Effector memory CD8-positive, alpha-beta T cell (primary cell): ENCODE measurements at regions not wholly inside any gene's neighbourhood (a gene's known extent, or its start where the extent isn't known, plus 50 kb on each side); places are given as distances from the start of the nearest gene placed in this dataset.

Experiments used
- ATAC-seq: fragments of 150-1000 bp; cut with Tn5 transposase; replicated peaks from 2 replicates; pipeline ENCODE4 v1.10.0; 2021; ENCODE audit warnings: mild to moderate bottlenecking, moderate library complexity
- DNase-seq, 3 experiments: peaks; one replicate each; pipeline ENCODE4 v3.0.0; 2021
- H3K27ac Mint-ChIP-seq, 2 donors: one replicate each; pipeline ENCODE4 v1.8.0; 2022; ENCODE audit warnings: mild to moderate bottlenecking in 2 of 2, mixed read lengths in 2 of 2, moderate library complexity in 2 of 2
- H3K27me3 Mint-ChIP-seq, 2 donors: one replicate each; pipeline ENCODE4 v1.8.0; 2022; ENCODE audit warnings: mixed read lengths in 2 of 2
- H3K36me3 Mint-ChIP-seq: one replicate; pipeline ENCODE4 v1.8.0; 2022; ENCODE audit warnings: mild to moderate bottlenecking, moderate library complexity, mixed read lengths; ENCODE audit not compliant: insufficient read depth
- H3K4me1 Mint-ChIP-seq, 2 donors: one replicate each; pipeline ENCODE4 v1.8.0; 2022; ENCODE audit warnings: low read depth in 2 of 2, mixed read lengths in 2 of 2
- H3K4me3 Mint-ChIP-seq, 2 donors: one replicate each; pipeline ENCODE4 v1.8.0; 2022; ENCODE audit warnings: mild to moderate bottlenecking in 2 of 2, mixed read lengths in 2 of 2, moderate library complexity in 2 of 2
- H3K9me3 Mint-ChIP-seq, 2 donors: one replicate each; pipeline ENCODE4 v1.8.0; 2022; ENCODE audit warnings: mixed read lengths in 2 of 2

- Mint-ChIP-seq H3K27ac (no peak overlapping the region), H3K36me3 (no peaks in the 10 kb centered on the region), H3K4me1 (peaks cover 5 to 9% of the 10 kb centered on the region in 2 donors), H3K4me3 (peak overlapping the region; percentile 30 to 41), H3K27me3 (peaks cover 69 to 86% of the 10 kb centered on the region in 2 donors), H3K9me3 (no peaks in the 10 kb centered on the region)
- DNase-seq: no peak
- no peak for ATAC-seq
These were observed 133.8 kb downstream of the MRPL36 start for GRCh38 chr5:1665803-1666202.

DNA sequence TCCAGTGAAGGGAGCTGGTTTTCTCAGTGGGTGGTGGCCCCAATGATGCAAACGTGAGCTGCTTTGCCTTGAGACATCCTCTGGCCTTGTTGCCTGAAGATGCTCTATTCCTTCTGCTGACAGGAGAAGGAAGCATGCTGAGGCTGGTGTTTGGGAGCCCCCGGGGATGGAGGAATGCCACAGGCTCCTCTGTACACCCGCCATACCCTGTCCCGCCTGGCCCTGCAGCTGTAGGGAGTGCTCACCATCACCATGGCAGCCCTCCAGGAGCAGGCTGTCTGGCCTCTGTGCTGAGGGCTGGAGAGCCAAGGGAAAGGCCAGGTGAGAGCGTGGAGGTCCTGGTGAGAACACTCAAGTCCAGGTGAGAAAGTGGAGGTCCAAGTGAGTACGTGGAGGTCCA, 134.4 kb downstream of the MRPL36 start:
- H3K4me1 Mint-ChIP-seq: peaks cover 5 to 9% of the 10 kb centered on the region in 2 donors
- H3K4me3 Mint-ChIP-seq: no peak overlapping the region
- H3K27me3 Mint-ChIP-seq: peaks cover 68 to 86% of the 10 kb centered on the region in 2 donors
- H3K27ac Mint-ChIP-seq: no peak overlapping the region
- H3K9me3 Mint-ChIP-seq: no peaks in the 10 kb centered on the region
- no peak for ATAC-seq
- peaks cover 4% of the 10 kb centered on the region for H3K36me3 Mint-ChIP-seq
- DNase-seq: no peak

DNA sequence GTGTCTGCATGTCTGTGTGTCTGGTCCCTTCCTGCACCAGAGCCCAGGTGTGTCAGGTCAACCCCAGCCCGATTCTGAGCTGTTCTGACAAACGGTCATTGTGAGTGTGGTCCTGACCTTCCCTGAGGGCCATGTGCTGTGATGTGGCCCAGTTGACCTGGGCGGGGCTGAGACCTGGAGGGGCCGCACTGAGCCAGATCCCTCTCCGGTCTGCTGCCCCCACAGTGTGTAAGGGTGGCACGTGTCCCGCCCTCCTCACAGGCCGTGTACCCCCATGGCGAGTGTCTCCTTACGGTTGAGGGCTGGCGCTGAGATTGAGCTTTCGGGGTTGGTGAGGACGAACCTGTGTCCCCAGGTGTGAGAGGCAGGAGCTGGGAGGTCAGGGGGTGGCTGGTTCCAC, 136.5 kb downstream of the MRPL36 start:
- H3K4me1 Mint-ChIP-seq: peaks cover 4 to 7% of the 10 kb centered on the region in 2 donors
- no peak overlapping the region for H3K4me3 Mint-ChIP-seq
- H3K27ac Mint-ChIP-seq: no peak overlapping the region
- no peaks in the 10 kb centered on the region for H3K9me3 Mint-ChIP-seq
- peaks cover 4% of the 10 kb centered on the region for H3K36me3 Mint-ChIP-seq
- peaks cover 62 to 86% of the 10 kb centered on the region in 2 donors for H3K27me3 Mint-ChIP-seq
- DNase-seq (no peak), ATAC-seq (no peak)

GRCh38 chr5:1662559-1663085, 137.0 kb downstream of the MRPL36 start:
- H3K4me1 Mint-ChIP-seq: peaks cover 4% of the 10 kb centered on the region in 2 donors
- no peak overlapping the region for H3K4me3 Mint-ChIP-seq
- DNase-seq (no peak), ATAC-seq (no peak)
- H3K9me3 Mint-ChIP-seq: no peaks in the 10 kb centered on the region
- H3K27me3 Mint-ChIP-seq: peaks cover 59 to 87% of the 10 kb centered on the region in 2 donors
- peaks cover 4% of the 10 kb centered on the region for H3K36me3 Mint-ChIP-seq
- no peak overlapping the region for H3K27ac Mint-ChIP-seq

DNA sequence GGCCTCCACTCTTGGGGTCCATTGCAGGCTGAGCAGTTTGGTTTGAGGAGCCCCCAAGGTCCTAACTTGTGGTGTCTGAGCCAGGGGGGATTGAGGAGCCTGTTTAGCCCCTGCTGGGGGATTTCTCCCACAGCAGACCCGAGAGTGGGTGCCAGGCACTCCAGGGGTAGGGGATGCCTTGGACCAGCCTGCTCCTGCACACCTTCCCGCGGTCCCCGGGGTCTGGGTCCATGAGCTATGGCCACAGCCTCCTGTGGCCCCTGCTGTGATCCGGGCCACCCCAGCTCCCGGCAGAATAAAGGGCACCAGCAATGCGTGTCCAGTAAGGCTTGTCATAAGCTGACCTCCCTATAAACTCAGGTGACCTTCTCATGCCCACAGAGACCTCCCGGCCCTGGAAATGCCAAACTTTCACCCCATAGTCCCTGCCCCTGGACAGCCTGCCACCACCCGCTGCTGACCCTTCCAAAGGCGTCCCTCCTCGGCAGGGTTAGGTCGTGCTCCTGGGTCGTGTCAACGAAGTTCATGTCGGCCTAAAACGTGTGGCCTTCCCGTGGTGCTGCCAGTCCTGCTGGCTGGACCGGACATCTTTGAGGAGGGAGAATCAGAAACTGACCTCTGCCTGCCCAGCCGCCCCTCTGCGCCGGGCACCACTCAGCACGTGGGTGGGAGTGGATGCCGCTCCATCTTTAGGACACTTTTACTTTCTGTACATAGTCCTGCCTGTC, 137.6 kb downstream of the MRPL36 start:
- Mint-ChIP-seq H3K36me3 (peaks cover 4% of the 10 kb centered on the region), H3K4me3 (no peak overlapping the region), H3K4me1 (peaks cover 4% of the 10 kb centered on the region in 2 donors), H3K9me3 (no peaks in the 10 kb centered on the region), H3K27ac (no peak overlapping the region), H3K27me3 (peaks cover 65 to 93% of the 10 kb centered on the region in 2 donors)
- DNase-seq (no peak), ATAC-seq (no peak)

DNA sequence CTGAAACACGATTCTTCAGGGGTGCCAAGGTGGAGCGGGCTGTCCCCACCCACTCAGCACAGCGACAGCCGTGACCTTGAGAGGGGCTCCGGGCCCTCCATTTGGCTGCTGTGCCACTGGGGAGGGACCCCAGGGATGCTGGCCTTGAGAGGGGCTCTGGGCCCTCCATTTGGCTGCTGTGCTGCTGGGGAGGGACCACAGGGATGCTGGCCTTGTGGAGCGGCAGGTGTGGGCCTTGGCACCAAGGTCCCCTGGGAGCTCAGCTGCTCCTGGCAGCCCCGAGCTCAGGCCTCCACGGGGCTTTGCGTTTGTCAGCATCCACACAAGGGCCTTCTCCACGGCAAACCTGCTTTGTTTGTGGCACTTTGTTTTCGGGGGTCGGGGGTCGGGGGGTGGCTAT, 137.6 kb upstream of the LPCAT1 start:
- Mint-ChIP-seq H3K27ac (no peak overlapping the region), H3K4me1 (peaks cover 0 to 4% of the 10 kb centered on the region in 2 donors), H3K36me3 (peaks cover 4% of the 10 kb centered on the region), H3K4me3 (no peak overlapping the region), H3K9me3 (no peaks in the 10 kb centered on the region), H3K27me3 (peaks cover 65 to 94% of the 10 kb centered on the region in 2 donors)
- DNase-seq (no peak), ATAC-seq (no peak)

GRCh38 chr5:1660511-1660910, 136.8 kb upstream of the LPCAT1 start:
- DNase-seq (no peak), ATAC-seq (no peak)
- H3K4me1 Mint-ChIP-seq: no peaks in the 10 kb centered on the region
- no peaks in the 10 kb centered on the region for H3K9me3 Mint-ChIP-seq
- H3K27ac Mint-ChIP-seq: no peak overlapping the region
- peaks cover 4% of the 10 kb centered on the region for H3K36me3 Mint-ChIP-seq
- H3K4me3 Mint-ChIP-seq: no peak overlapping the region
- H3K27me3 Mint-ChIP-seq: peaks cover 57 to 92% of the 10 kb centered on the region in 2 donors

- H3K27me3 Mint-ChIP-seq: peaks cover 52 to 92% of the 10 kb centered on the region in 2 donors
These were observed 136.2 kb upstream of the LPCAT1 start for GRCh38 chr5:1660001-1660400.

GRCh38 chr5:1659100-1659981, 135.6 kb upstream of the LPCAT1 start:
- ATAC-seq (no peak), DNase-seq (no peak)
- Mint-ChIP-seq H3K27me3 (peaks cover 49 to 92% of the 10 kb centered on the region in 2 donors), H3K4me3 (no peak overlapping the region), H3K27ac (no peak overlapping the region), H3K9me3 (no peaks in the 10 kb centered on the region), H3K36me3 (peaks cover 4% of the 10 kb centered on the region), H3K4me1 (no peaks in the 10 kb centered on the region)

More at GRCh38 chr5:1660001-1660400, 136.2 kb upstream of the LPCAT1 start:
- Mint-ChIP-seq H3K36me3 (peaks cover 4% of the 10 kb centered on the region), H3K27ac (no peak overlapping the region), H3K4me3 (no peak overlapping the region), H3K4me1 (no peaks in the 10 kb centered on the region), H3K9me3 (no peaks in the 10 kb centered on the region)
- DNase-seq: no peak
- no peak for ATAC-seq

- ATAC-seq: no peak
- Mint-ChIP-seq H3K9me3 (no peaks in the 10 kb centered on the region), H3K4me1 (no peaks in the 10 kb centered on the region), H3K4me3 (no peak overlapping the region), H3K36me3 (peaks cover 4% of the 10 kb centered on the region), H3K27ac (no peak overlapping the region), H3K27me3 (peaks cover 47 to 91% of the 10 kb centered on the region in 2 donors)
- no peak for DNase-seq
These were observed 134.9 kb upstream of the LPCAT1 start for GRCh38 chr5:1658665-1659064.

DNA sequence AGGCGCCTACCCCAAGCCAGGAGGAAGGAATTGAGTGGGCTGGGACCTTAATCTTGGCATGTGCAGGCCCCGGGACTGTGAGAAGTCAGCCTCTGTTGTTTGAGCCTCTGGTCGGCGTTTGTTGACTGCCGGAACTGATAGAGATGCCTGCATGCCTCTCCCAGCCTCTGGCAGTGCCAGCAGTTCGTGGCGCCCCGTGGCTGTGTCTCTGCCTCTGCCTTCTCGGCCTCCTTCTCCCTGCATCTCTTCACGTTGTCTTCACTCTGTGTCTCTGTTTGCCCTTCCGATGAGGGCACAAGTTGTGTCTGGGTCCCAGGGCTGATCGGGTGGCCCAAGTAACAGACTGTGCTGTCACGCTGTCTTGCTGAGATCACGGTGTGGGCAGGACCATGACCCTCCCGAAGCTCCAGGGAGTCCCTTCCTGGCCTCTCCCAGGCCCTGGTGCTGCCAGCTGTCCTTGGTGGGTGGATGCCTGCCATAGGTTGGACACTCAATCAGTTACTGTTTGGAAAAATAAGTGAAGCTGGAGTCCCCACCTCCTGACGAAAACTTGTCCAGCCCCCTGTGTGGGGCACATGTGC, 133.5 kb upstream of the LPCAT1 start:
- Mint-ChIP-seq H3K36me3 (peaks cover 4% of the 10 kb centered on the region), H3K27me3 (peaks cover 41 to 89% of the 10 kb centered on the region in 2 donors), H3K4me1 (no peaks in the 10 kb centered on the region), H3K27ac (peak overlapping the region in 1 of 2 donors; percentile 21), H3K9me3 (no peaks in the 10 kb centered on the region), H3K4me3 (no peak overlapping the region)
- no peak for ATAC-seq
- no peak for DNase-seq

DNA sequence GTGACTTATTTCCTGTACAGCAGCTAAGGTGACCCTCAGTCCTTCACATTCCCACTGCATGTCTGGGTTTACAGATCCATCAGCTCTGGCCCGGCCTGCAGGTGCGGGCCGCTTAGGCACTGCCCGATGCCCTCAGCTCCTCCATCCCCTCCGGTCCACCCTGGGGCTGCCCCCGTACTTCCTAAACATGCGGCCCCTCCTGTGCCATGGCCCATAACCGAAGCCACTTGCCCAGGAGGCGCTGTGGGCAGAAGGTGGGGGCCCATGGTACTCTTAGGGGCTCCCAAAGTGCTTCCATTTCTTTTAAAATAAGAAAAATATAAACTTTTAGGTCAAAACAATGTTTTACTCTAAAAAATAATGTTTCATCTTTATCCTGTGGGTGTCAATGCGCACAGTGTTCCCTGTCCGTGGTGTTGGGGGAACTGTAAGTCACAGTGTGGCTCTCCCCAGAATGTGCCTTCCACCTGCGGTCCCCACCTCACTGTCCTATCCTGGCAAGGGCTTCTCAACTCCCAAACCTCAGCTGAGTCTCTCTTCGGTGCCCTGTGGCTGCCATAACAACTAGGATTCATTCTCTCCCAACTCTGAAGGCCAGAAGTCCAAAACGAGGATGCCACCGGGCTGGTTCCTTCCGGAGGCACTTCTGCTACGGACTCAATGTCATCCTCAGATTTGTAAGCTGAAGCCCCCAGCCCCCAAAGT, 132.7 kb upstream of the LPCAT1 start:
- Mint-ChIP-seq H3K27me3 (peaks cover 44 to 90% of the 10 kb centered on the region in 2 donors), H3K4me3 (no peak overlapping the region), H3K9me3 (no peaks in the 10 kb centered on the region), H3K27ac (no peak overlapping the region), H3K4me1 (no peaks in the 10 kb centered on the region), H3K36me3 (peaks cover 4% of the 10 kb centered on the region)
- no peak for ATAC-seq
- DNase-seq: no peak
